HEK293 (cell line): ENCODE measurements at regions not wholly inside any gene's neighbourhood (a gene's known extent, or its start where the extent isn't known, plus 50 kb on each side); places are given as distances from the start of the nearest gene placed in this dataset.

ENCODE experiments used
- CTCF ChIA-PET: fragments of 350-600 bp; formaldehyde crosslinking; extraction: SDS; loops from one replicate; lab custom pipeline; 2021; ENCODE audit warnings: antibody characterized with exemption; lab: Yijun Ruan, JAX
- POLR2A ChIA-PET: fragments of 300-600 bp; formaldehyde crosslinking; extraction: SDS; loops from one replicate; lab custom pipeline; 2020; ENCODE audit warnings: antibody characterized with exemption, inconsistent platforms; lab: Yijun Ruan, JAX
- H3K27ac ChIP-seq: fragments of 200-500 bp; sonication (Bioruptor generic); 2 replicates; pipeline ENCODE4 v1.5.1; 2014; ENCODE audit warnings: low read depth, low read length, control low read depth, inconsistent platforms; ENCODE audit errors: extremely low read depth
- H3K36me3 ChIP-seq, 2 experiments: fragments of 200-500 bp in 1 of 2; sonication (Bioruptor generic) in 1 of 2; 1 replicate in 1 of 2; 2 replicates in 1 of 2; pipeline ENCODE4 v1.5.1; 2014 to 2017; ENCODE audit warnings: inconsistent platforms in 2 of 2, low read length in 2 of 2; ENCODE audit not compliant: control insufficient read depth in 2 of 2, insufficient read depth in 1 of 2
- H3K4me1 ChIP-seq: fragments of 200-500 bp; sonication (Bioruptor generic); 2 replicates; pipeline ENCODE4 v1.5.1; 2014; ENCODE audit warnings: mild to moderate bottlenecking, low read length, inconsistent platforms; ENCODE audit not compliant: control insufficient read depth, insufficient read depth
- H3K4me3 ChIP-seq: 2 replicates; pipeline ENCODE4 v1.5.1; 2011; ENCODE audit warnings: low read depth, mild to moderate bottlenecking, control low read depth, low read length, moderate library complexity
- H3K9me3 ChIP-seq: fragments of 200-500 bp; sonication (Bioruptor generic); 2 replicates; pipeline ENCODE4 v1.5.1; 2014; ENCODE audit warnings: low read depth, low read length, inconsistent platforms; ENCODE audit not compliant: control insufficient read depth, insufficient read depth
- BCL11A ChIP-seq: fragments of 450-650 bp; formaldehyde crosslinking; IDR thresholded peaks from 2 replicates; pipeline ENCODE4 v1.5.1; 2016; ENCODE audit warnings: low read depth, missing biosample characterization, missing genetic modification characterization
- GLIS1 ChIP-seq: fragments of 450-650 bp; formaldehyde crosslinking; IDR thresholded peaks from 2 replicates; pipeline ENCODE4 v1.5.1; 2016; ENCODE audit warnings: missing biosample characterization, missing genetic modification characterization
- HIC1 ChIP-seq: fragments of 450-650 bp; formaldehyde crosslinking; IDR thresholded peaks from 2 replicates; pipeline ENCODE4 v1.5.1; 2016; ENCODE audit warnings: missing biosample characterization, missing genetic modification characterization
- MEIS1 ChIP-seq: sonication (generic); formaldehyde crosslinking; IDR thresholded peaks from 2 replicates; pipeline ENCODE4 v1.8.1; 2022; ENCODE audit warnings: missing genetic modification reagents, mild to moderate bottlenecking, borderline replicate concordance
- SP3 ChIP-seq: fragments of 450-650 bp; formaldehyde crosslinking; IDR thresholded peaks from 2 replicates; pipeline ENCODE4 v1.5.1; 2016; ENCODE audit warnings: missing biosample characterization, missing genetic modification characterization
- ZBTB1 ChIP-seq: fragments of 450-650 bp; formaldehyde crosslinking; IDR thresholded peaks from 2 replicates; pipeline ENCODE4 v1.5.1; 2016; ENCODE audit warnings: missing biosample characterization, missing genetic modification characterization
- ZBTB17 ChIP-seq: fragments of 450-650 bp; formaldehyde crosslinking; IDR thresholded peaks from 2 replicates; pipeline ENCODE4 v1.5.1; 2016; ENCODE audit warnings: missing biosample characterization, missing genetic modification characterization
- ZNF132 ChIP-seq: fragments of 450-650 bp; formaldehyde crosslinking; IDR thresholded peaks from 2 replicates; pipeline ENCODE4 v1.5.1; 2017; ENCODE audit warnings: missing biosample characterization, missing genetic modification characterization, borderline replicate concordance
- ZNF133 ChIP-seq: fragments of 450-650 bp; formaldehyde crosslinking; IDR thresholded peaks from 2 replicates; pipeline ENCODE4 v1.5.1; 2016; ENCODE audit warnings: missing biosample characterization, missing genetic modification characterization
- ZNF157 ChIP-seq: fragments of 450-650 bp; formaldehyde crosslinking; IDR thresholded peaks from 2 replicates; pipeline ENCODE4 v1.5.1; 2016; ENCODE audit warnings: missing biosample characterization, missing genetic modification characterization
- ZNF23 ChIP-seq: fragments of 450-650 bp; formaldehyde crosslinking; IDR thresholded peaks from 2 replicates; pipeline ENCODE4 v1.5.1; 2016; ENCODE audit warnings: missing biosample characterization, missing genetic modification characterization, borderline replicate concordance
- ZNF239 ChIP-seq: fragments of 450-650 bp; formaldehyde crosslinking; IDR thresholded peaks from 2 replicates; pipeline ENCODE4 v1.5.1; 2016; ENCODE audit warnings: missing biosample characterization, missing genetic modification characterization
- ZNF274 ChIP-seq, 2 experiments: fragments of 200-500 bp in 1 of 2; fragments of 450-650 bp in 1 of 2; sonication (Bioruptor generic) in 1 of 2; formaldehyde crosslinking in 1 of 2; IDR thresholded peaks; 2 replicates each; pipeline versions ENCODE4 v1.5.1 to v1.6.1; 2014 to 2016; ENCODE audit warnings: borderline replicate concordance in 1 of 2, inconsistent platforms in 1 of 2, low read length in 1 of 2, missing biosample characterization in 1 of 2, missing genetic modification characterization in 1 of 2
- ZNF335 ChIP-seq: fragments of 450-650 bp; formaldehyde crosslinking; conservative IDR thresholded peaks from 2 replicates; pipeline ENCODE4 v1.5.1; 2016; ENCODE audit warnings: missing biosample characterization, missing genetic modification characterization
- ZNF354C ChIP-seq: fragments of 450-650 bp; formaldehyde crosslinking; IDR thresholded peaks from 2 replicates; pipeline ENCODE4 v1.5.1; 2016; ENCODE audit warnings: missing biosample characterization, missing genetic modification characterization, low read depth, borderline replicate concordance
- ZNF391 ChIP-seq: fragments of 450-650 bp; formaldehyde crosslinking; IDR thresholded peaks from 2 replicates; pipeline ENCODE4 v1.5.1; 2016; ENCODE audit warnings: low read depth, missing biosample characterization, missing genetic modification characterization, borderline replicate concordance
- ZNF394 ChIP-seq: fragments of 450-650 bp; formaldehyde crosslinking; IDR thresholded peaks from 2 replicates; pipeline ENCODE4 v1.5.1; 2016; ENCODE audit warnings: missing biosample characterization, missing genetic modification characterization, mild to moderate bottlenecking, moderate library complexity, borderline replicate concordance
- ZNF473 ChIP-seq: fragments of 450-650 bp; formaldehyde crosslinking; IDR thresholded peaks from 2 replicates; pipeline ENCODE4 v1.5.1; 2017; ENCODE audit warnings: missing biosample characterization, missing genetic modification characterization
- ZNF521 ChIP-seq: fragments of 450-650 bp; formaldehyde crosslinking; IDR thresholded peaks from 2 replicates; pipeline ENCODE4 v1.5.1; 2017; ENCODE audit warnings: missing biosample characterization, mild to moderate bottlenecking, missing genetic modification characterization
- ZNF544 ChIP-seq: fragments of 450-650 bp; formaldehyde crosslinking; IDR thresholded peaks from 2 replicates; pipeline ENCODE4 v1.5.0; 2017; ENCODE audit warnings: missing biosample characterization, missing genetic modification characterization
- ZNF600 ChIP-seq: fragments of 450-650 bp; formaldehyde crosslinking; IDR thresholded peaks from 2 replicates; pipeline ENCODE4 v1.5.1; 2016; ENCODE audit warnings: missing biosample characterization, missing genetic modification characterization
- ZNF747 ChIP-seq: fragments of 450-650 bp; formaldehyde crosslinking; IDR thresholded peaks from 2 replicates; pipeline ENCODE4 v1.5.1; 2016; ENCODE audit warnings: missing biosample characterization, missing genetic modification characterization
- ZNF785 ChIP-seq: fragments of 450-650 bp; formaldehyde crosslinking; IDR thresholded peaks from 2 replicates; pipeline ENCODE4 v1.5.1; 2016; ENCODE audit warnings: missing biosample characterization, missing genetic modification characterization
- ZNF830 ChIP-seq: fragments of 450-650 bp; IDR thresholded peaks from 2 replicates; pipeline ENCODE4 v1.5.0; 2018; ENCODE audit warnings: missing biosample characterization, missing genetic modification characterization, low read depth, mild to moderate bottlenecking, moderate library complexity
- ZNF837 ChIP-seq: fragments of 450-650 bp; formaldehyde crosslinking; IDR thresholded peaks from 2 replicates; pipeline ENCODE4 v1.5.1; 2016; ENCODE audit warnings: missing biosample characterization, missing genetic modification characterization
- ZSCAN5A ChIP-seq: fragments of 450-650 bp; formaldehyde crosslinking; IDR thresholded peaks from 2 replicates; pipeline ENCODE4 v1.5.1; 2016; ENCODE audit warnings: missing biosample characterization, missing genetic modification characterization
- TF ChIP-seq, protein P1 (sequence below): fragments of 450-650 bp; formaldehyde crosslinking; IDR thresholded peaks from 2 replicates; pipeline ENCODE4 v1.5.1; 2016; ENCODE audit warnings: missing biosample characterization, missing genetic modification characterization
- TF ChIP-seq, protein P2 (sequence below): fragments of 450-650 bp; formaldehyde crosslinking; IDR thresholded peaks from 2 replicates; pipeline ENCODE4 v1.5.1; 2017; ENCODE audit warnings: missing biosample characterization, missing genetic modification characterization
- TF ChIP-seq, protein P3 (sequence below): fragments of 450-650 bp; formaldehyde crosslinking; IDR thresholded peaks from 2 replicates; pipeline ENCODE4 v1.5.1; 2017; ENCODE audit warnings: missing biosample characterization, missing genetic modification characterization

DNA sequence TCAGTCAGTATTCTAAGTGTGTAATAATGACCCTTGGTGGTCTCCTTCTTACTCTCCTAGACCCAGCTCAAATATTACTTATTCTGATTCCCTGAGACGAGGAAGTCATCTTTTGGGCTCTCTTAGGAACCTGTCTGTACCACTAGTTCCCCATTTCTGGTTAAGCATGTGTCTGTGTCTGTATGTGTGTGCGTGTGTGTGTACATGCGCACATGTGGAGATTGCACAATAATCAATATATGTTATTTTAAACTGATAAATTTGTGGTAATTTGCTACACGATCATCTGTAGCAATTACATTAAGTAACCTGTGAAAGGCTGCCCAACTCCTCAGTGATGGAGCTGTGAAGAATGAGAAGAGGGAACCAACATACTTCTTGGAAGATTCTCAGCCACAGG is 132.2 kb downstream of the ASCL4 start:
- ChIA-PET POLR2A (interaction anchor here (0.6 kb wide), 1 partner anchor 169 kb away, joined by 3 read pairs; no protein-coding TSS in a partner anchor), CTCF (interaction anchor here (0.6 to 0.9 kb wide), 3 partner anchors 11 to 673 kb away, joined by 3 to 4 read pairs (median 3); no protein-coding TSS in a partner anchor)

DNA sequence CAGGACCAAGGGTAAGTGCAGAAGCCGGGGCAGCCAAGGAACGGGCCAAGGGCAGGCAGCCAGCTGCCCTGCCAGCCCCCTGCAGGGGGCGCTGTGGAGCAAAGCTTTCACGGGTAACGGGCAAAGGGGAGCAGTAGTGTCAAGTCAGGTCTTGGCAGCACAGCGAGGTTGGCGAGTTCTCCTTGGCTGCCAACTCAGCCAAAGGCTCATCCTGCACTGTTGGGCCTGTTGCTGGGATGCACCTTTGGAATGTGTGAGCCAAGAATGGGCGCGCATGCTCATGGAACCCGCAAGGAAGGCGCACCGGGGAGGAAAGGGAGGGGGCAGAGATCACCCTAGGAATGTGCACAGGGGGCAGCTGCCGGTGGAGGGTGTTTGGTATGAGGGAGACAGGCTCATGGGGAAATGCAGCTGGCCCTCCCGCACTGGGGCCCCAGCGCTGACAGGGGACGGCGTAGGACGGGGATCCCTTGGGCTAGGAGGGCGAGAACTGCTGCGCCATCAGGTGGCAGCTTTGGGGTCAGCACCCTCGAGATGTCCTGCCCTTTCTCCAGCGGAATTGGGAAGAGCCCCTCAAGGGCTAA is 138.0 kb downstream of the ASCL4 start:
- Histone ChIP-seq H3K9me3 (no peaks in the 10 kb centered on the region), H3K27ac (no peak overlapping the region), H3K4me3 (peak overlapping the region; percentile 60), H3K4me1 (no peaks in the 10 kb centered on the region), H3K36me3 (no peaks in the 10 kb centered on the region)
- ChIA-PET CTCF (interaction anchor here (0.5 to 2.5 kb wide), 27 partner anchors 9 to 782 kb away, joined by 3 to 19 read pairs (median 4); no protein-coding TSS in a partner anchor), POLR2A (interaction anchor here (1.1 kb wide), 1 partner anchor 9 kb away, joined by 3 read pairs; no protein-coding TSS in a partner anchor)
- no peak for TF ChIP-seq ZNF23 (tag by site-specific recombination)
- TF ChIP-seq, protein P1, sequence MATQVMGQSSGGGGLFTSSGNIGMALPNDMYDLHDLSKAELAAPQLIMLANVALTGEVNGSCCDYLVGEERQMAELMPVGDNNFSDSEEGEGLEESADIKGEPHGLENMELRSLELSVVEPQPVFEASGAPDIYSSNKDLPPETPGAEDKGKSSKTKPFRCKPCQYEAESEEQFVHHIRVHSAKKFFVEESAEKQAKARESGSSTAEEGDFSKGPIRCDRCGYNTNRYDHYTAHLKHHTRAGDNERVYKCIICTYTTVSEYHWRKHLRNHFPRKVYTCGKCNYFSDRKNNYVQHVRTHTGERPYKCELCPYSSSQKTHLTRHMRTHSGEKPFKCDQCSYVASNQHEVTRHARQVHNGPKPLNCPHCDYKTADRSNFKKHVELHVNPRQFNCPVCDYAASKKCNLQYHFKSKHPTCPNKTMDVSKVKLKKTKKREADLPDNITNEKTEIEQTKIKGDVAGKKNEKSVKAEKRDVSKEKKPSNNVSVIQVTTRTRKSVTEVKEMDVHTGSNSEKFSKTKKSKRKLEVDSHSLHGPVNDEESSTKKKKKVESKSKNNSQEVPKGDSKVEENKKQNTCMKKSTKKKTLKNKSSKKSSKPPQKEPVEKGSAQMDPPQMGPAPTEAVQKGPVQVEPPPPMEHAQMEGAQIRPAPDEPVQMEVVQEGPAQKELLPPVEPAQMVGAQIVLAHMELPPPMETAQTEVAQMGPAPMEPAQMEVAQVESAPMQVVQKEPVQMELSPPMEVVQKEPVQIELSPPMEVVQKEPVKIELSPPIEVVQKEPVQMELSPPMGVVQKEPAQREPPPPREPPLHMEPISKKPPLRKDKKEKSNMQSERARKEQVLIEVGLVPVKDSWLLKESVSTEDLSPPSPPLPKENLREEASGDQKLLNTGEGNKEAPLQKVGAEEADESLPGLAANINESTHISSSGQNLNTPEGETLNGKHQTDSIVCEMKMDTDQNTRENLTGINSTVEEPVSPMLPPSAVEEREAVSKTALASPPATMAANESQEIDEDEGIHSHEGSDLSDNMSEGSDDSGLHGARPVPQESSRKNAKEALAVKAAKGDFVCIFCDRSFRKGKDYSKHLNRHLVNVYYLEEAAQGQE (tag by site-specific recombination), result no peak
- TF ChIP-seq HIC1 (tag by site-specific recombination), result peak; percentile 90
- TF ChIP-seq ZNF747 (tag by site-specific recombination), result no peak
- no peak for TF ChIP-seq ZNF239 (tag by site-specific recombination)
- TF ChIP-seq ZNF521 (tag by site-specific recombination), result no peak
- TF ChIP-seq ZNF830 (tag by site-specific recombination), result no peak
- peak; percentile 66 for TF ChIP-seq GLIS1 (tag by site-specific recombination)
- no peak for TF ChIP-seq ZNF157 (tag by site-specific recombination)
- 0 out of 2 replicates have a peak, but pooled peaks have one; percentile 18 for TF ChIP-seq ZNF394 (tag by site-specific recombination)
- TF ChIP-seq, protein P2, sequence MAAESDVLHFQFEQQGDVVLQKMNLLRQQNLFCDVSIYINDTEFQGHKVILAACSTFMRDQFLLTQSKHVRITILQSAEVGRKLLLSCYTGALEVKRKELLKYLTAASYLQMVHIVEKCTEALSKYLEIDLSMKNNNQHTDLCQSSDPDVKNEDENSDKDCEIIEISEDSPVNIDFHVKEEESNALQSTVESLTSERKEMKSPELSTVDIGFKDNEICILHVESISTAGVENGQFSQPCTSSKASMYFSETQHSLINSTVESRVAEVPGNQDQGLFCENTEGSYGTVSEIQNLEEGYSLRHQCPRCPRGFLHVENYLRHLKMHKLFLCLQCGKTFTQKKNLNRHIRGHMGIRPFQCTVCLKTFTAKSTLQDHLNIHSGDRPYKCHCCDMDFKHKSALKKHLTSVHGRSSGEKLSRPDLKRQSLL (tag by site-specific recombination), result no peak
- TF ChIP-seq ZNF600 (tag by site-specific recombination), result peak; percentile 98
- no peak for TF ChIP-seq ZSCAN5A (tag by site-specific recombination)
- no peak for TF ChIP-seq MEIS1 (CRISPR knock-in tag)

More for the DNA sequence above, 132.2 kb downstream of the ASCL4 start:
- TF ChIP-seq ZBTB1, result no peak
- no peak for TF ChIP-seq BCL11A
- TF ChIP-seq ZNF354C (tag by site-specific recombination), result no peak
- TF ChIP-seq ZNF274 (IDR thresholded peaks at IDR 0.05; ENCODE audit: low read length), result no peak
- no peak for TF ChIP-seq ZNF274 (tag by site-specific recombination; IDR thresholded peaks at IDR 0.05; ENCODE audit: borderline replicate concordance)
- TF ChIP-seq ZNF335 (tag by site-specific recombination), result no peak
- TF ChIP-seq ZNF600 (tag by site-specific recombination), result no peak
- no peak for TF ChIP-seq ZNF830 (tag by site-specific recombination)
- TF ChIP-seq ZNF132, result no peak
- no peak for TF ChIP-seq SP3 (tag by site-specific recombination)
- TF ChIP-seq ZNF391 (tag by site-specific recombination), result no peak
- no peak for TF ChIP-seq ZNF785 (tag by site-specific recombination)
- no peak for TF ChIP-seq ZBTB17 (tag by site-specific recombination)
- no peak for TF ChIP-seq ZNF544
- no peak for TF ChIP-seq ZNF473
- TF ChIP-seq ZNF837 (tag by site-specific recombination), result no peak
- TF ChIP-seq ZNF133 (tag by site-specific recombination), result no peak
- TF ChIP-seq, protein P3, sequence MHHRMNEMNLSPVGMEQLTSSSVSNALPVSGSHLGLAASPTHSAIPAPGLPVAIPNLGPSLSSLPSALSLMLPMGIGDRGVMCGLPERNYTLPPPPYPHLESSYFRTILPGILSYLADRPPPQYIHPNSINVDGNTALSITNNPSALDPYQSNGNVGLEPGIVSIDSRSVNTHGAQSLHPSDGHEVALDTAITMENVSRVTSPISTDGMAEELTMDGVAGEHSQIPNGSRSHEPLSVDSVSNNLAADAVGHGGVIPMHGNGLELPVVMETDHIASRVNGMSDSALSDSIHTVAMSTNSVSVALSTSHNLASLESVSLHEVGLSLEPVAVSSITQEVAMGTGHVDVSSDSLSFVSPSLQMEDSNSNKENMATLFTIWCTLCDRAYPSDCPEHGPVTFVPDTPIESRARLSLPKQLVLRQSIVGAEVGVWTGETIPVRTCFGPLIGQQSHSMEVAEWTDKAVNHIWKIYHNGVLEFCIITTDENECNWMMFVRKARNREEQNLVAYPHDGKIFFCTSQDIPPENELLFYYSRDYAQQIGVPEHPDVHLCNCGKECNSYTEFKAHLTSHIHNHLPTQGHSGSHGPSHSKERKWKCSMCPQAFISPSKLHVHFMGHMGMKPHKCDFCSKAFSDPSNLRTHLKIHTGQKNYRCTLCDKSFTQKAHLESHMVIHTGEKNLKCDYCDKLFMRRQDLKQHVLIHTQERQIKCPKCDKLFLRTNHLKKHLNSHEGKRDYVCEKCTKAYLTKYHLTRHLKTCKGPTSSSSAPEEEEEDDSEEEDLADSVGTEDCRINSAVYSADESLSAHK (tag by site-specific recombination), result no peak
- Histone ChIP-seq H3K4me1 (peaks cover 2% of the 10 kb centered on the region; the same call in 1 of the 2 replicates), H3K36me3 (no peaks in the 10 kb centered on the region), H3K27ac (no peak overlapping the region), H3K9me3 (no peaks in the 10 kb centered on the region), H3K4me3 (no peak overlapping the region)
